HCT116 (cell line): ENCODE measurements at regions not wholly inside any gene's neighbourhood (a gene's known extent, or its start where the extent isn't known, plus 50 kb on each side); places are given as distances from the start of the nearest gene placed in this dataset.

ENCODE experiments used
- CEBPB ChIP-seq: IDR thresholded peaks from 2 replicates; pipeline ENCODE4 v1.6.1; 2012; ENCODE audit warnings: low read depth
- EGR1 ChIP-seq: IDR thresholded peaks from 2 replicates; pipeline ENCODE4 v1.6.1; 2012; ENCODE audit warnings: low read depth
- EZH2 ChIP-seq: fragments of 200-600 bp; sonication (generic); IDR thresholded peaks from 2 replicates; pipeline ENCODE4 v1.6.1; 2017; ENCODE audit warnings: antibody characterized with exemption, mixed run types
- POLR2A ChIP-seq: IDR thresholded peaks from 2 replicates; pipeline ENCODE4 v1.7.0; 2011; ENCODE audit warnings: borderline replicate concordance; ENCODE audit not compliant: insufficient read depth, insufficient read length; ENCODE audit errors: extremely low read depth
- POLR2AphosphoS5 ChIP-seq: IDR thresholded peaks from 2 replicates; pipeline ENCODE4 v1.6.1; 2011; ENCODE audit warnings: mild to moderate bottlenecking, low read depth, low read length, moderate library complexity
- SIN3A ChIP-seq: IDR thresholded peaks from 2 replicates; pipeline ENCODE4 v1.6.1; 2012; ENCODE audit warnings: low read depth
- SP1 ChIP-seq: IDR thresholded peaks from 2 replicates; pipeline ENCODE4 v1.6.1; 2012; ENCODE audit warnings: low read depth
- YY1 ChIP-seq: IDR thresholded peaks from 2 replicates; pipeline ENCODE4 v1.6.1; 2011; ENCODE audit warnings: low read length, low read depth, moderate library complexity, mild to moderate bottlenecking; ENCODE audit not compliant: insufficient replicate concordance; ENCODE audit errors: extremely low read depth
- ZFX ChIP-seq: fragments of 450-650 bp; IDR thresholded peaks from 2 replicates; pipeline ENCODE4 v1.6.1; 2017
- ZNF274 ChIP-seq: fragments of 200-500 bp; sonication (Bioruptor generic); IDR thresholded peaks from 2 replicates; pipeline ENCODE4 v1.6.1; 2014; ENCODE audit warnings: mild to moderate bottlenecking, low read depth, low read length, inconsistent platforms
- TF ChIP-seq, protein P1 (sequence below), 3 experiments: fragments of 200-600 bp in 1 of 3; sonication (generic) in 1 of 3; IDR thresholded peaks in 2 of 3; conservative IDR thresholded peaks in 1 of 3; 2 replicates each; pipeline ENCODE4 v1.5.1; 2012 to 2017; ENCODE audit warnings: low read depth in 2 of 3, low read length in 2 of 3, antibody characterized with exemption in 1 of 3, borderline replicate concordance in 1 of 3, control low read depth in 1 of 3, mild to moderate bottlenecking in 1 of 3, mixed read lengths in 1 of 3, mixed run types in 1 of 3, moderate library complexity in 1 of 3; ENCODE audit not compliant: insufficient read depth in 1 of 3
- TF ChIP-seq, protein P2 (sequence below): IDR thresholded peaks from 2 replicates; pipeline ENCODE4 v1.6.1; 2012
- TF ChIP-seq, protein P3 (sequence below): IDR thresholded peaks from 2 replicates; pipeline ENCODE4 v1.6.1; 2012
- TF ChIP-seq, protein P4 (sequence below): IDR thresholded peaks from 2 replicates; pipeline ENCODE4 v1.6.1; 2012; ENCODE audit warnings: low read depth

DNA sequence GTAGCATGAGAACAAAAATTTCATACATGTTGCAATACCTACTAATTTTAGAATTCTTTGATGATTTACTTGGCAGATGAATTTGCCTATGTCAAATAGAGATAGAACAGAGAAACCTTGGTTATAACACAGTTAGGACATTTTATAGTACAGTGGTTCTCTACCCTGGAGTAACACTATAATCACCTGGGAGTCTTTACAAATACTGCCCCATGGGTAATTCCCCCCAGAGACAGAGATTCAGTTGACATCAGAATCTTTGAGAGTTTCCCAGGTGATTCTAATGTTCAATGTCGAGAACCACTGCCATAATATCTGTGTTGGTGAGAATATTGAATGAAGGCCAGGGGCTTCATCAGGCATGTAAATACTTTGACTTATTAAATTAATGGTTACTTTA is 401.3 kb upstream of the NDST4 start:
- TF ChIP-seq, protein P1, sequence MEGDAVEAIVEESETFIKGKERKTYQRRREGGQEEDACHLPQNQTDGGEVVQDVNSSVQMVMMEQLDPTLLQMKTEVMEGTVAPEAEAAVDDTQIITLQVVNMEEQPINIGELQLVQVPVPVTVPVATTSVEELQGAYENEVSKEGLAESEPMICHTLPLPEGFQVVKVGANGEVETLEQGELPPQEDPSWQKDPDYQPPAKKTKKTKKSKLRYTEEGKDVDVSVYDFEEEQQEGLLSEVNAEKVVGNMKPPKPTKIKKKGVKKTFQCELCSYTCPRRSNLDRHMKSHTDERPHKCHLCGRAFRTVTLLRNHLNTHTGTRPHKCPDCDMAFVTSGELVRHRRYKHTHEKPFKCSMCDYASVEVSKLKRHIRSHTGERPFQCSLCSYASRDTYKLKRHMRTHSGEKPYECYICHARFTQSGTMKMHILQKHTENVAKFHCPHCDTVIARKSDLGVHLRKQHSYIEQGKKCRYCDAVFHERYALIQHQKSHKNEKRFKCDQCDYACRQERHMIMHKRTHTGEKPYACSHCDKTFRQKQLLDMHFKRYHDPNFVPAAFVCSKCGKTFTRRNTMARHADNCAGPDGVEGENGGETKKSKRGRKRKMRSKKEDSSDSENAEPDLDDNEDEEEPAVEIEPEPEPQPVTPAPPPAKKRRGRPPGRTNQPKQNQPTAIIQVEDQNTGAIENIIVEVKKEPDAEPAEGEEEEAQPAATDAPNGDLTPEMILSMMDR (IDR thresholded peaks at IDR 0.05 in 2 of 3, conservative IDR thresholded peaks at IDR 0.05 in 1 of 3; ENCODE audit: borderline replicate concordance in 1 of 3, insufficient read depth in 1 of 3, low read depth in 2 of 3, low read length in 2 of 3), result no peak
- no peak for TF ChIP-seq YY1
- no peak for TF ChIP-seq POLR2A
- TF ChIP-seq EGR1, result no peak
- TF ChIP-seq, protein P2, sequence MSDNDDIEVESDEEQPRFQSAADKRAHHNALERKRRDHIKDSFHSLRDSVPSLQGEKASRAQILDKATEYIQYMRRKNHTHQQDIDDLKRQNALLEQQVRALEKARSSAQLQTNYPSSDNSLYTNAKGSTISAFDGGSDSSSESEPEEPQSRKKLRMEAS, result no peak
- TF ChIP-seq CEBPB, result no peak
- TF ChIP-seq, protein P3, sequence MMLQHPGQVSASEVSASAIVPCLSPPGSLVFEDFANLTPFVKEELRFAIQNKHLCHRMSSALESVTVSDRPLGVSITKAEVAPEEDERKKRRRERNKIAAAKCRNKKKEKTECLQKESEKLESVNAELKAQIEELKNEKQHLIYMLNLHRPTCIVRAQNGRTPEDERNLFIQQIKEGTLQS, result no peak
- no peak for TF ChIP-seq SP1
- no peak for TF ChIP-seq EZH2
- TF ChIP-seq, protein P4, sequence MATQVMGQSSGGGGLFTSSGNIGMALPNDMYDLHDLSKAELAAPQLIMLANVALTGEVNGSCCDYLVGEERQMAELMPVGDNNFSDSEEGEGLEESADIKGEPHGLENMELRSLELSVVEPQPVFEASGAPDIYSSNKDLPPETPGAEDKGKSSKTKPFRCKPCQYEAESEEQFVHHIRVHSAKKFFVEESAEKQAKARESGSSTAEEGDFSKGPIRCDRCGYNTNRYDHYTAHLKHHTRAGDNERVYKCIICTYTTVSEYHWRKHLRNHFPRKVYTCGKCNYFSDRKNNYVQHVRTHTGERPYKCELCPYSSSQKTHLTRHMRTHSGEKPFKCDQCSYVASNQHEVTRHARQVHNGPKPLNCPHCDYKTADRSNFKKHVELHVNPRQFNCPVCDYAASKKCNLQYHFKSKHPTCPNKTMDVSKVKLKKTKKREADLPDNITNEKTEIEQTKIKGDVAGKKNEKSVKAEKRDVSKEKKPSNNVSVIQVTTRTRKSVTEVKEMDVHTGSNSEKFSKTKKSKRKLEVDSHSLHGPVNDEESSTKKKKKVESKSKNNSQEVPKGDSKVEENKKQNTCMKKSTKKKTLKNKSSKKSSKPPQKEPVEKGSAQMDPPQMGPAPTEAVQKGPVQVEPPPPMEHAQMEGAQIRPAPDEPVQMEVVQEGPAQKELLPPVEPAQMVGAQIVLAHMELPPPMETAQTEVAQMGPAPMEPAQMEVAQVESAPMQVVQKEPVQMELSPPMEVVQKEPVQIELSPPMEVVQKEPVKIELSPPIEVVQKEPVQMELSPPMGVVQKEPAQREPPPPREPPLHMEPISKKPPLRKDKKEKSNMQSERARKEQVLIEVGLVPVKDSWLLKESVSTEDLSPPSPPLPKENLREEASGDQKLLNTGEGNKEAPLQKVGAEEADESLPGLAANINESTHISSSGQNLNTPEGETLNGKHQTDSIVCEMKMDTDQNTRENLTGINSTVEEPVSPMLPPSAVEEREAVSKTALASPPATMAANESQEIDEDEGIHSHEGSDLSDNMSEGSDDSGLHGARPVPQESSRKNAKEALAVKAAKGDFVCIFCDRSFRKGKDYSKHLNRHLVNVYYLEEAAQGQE, result no peak
- TF ChIP-seq POLR2AphosphoS5, result no peak
- TF ChIP-seq SIN3A, result no peak
- no peak for TF ChIP-seq ZFX
- no peak for TF ChIP-seq ZNF274
